Activated T-cell treated with anti-CD3 and anti-CD28 coated beads, Interleukin-2, amount 50 U/mL, for 24 hours (primary cell): ENCODE measurements at regions not wholly inside any gene's neighbourhood (a gene's known extent, or its start where the extent isn't known, plus 50 kb on each side); places are given as distances from the start of the nearest gene placed in this dataset.
"Not testable (repeated sequence)": the region's sequence is repeated elsewhere in the genome, so short reads cannot be mapped to it uniquely, and the experiment has no call there.

Source experiments
- DNase-seq: peaks from one replicate; pipeline ENCODE4 v3.0.0-alpha.2; 2020
- H3K27ac Mint-ChIP-seq: 2 replicates; pipeline ENCODE4 v1.8.0; 2020; ENCODE audit warnings: mild to moderate bottlenecking, mixed read lengths
- H3K27me3 Mint-ChIP-seq: 2 replicates; pipeline ENCODE4 v1.8.0; 2020; ENCODE audit warnings: mixed read lengths
- H3K36me3 Mint-ChIP-seq: 2 replicates; pipeline ENCODE4 v1.8.0; 2020; ENCODE audit warnings: low read depth, mixed read lengths
- H3K4me1 Mint-ChIP-seq: 2 replicates; pipeline ENCODE4 v1.8.0; 2020; ENCODE audit warnings: low read depth, mixed read lengths
- H3K4me3 Mint-ChIP-seq: 2 replicates; pipeline ENCODE4 v1.8.0; 2020; ENCODE audit warnings: mild to moderate bottlenecking, moderate library complexity, mixed read lengths
- H3K9me3 Mint-ChIP-seq: 2 replicates; pipeline ENCODE4 v1.8.0; 2020; ENCODE audit warnings: mixed read lengths

- Mint-ChIP-seq H3K4me1 (peaks cover 14% of the 10 kb centered on the region), H3K9me3 (peaks cover 2% of the 10 kb centered on the region), H3K36me3 (peaks cover 5% of the 10 kb centered on the region), H3K4me3 (no peak overlapping the region), H3K27ac (no peak overlapping the region), H3K27me3 (no peaks in the 10 kb centered on the region)
- DNase-seq = no peak
These were observed 60.6 kb upstream of the EMB start for GRCh38 chr5:50501491-50502228.

GRCh38 chr5:50513028-50513457, 72.0 kb upstream of the EMB start:
- H3K9me3 Mint-ChIP-seq, H3K4me3 Mint-ChIP-seq, H3K27ac Mint-ChIP-seq, H3K27me3 Mint-ChIP-seq, DNase-seq, H3K36me3 Mint-ChIP-seq: not testable (repeated sequence)
- H3K4me1 Mint-ChIP-seq = peaks cover 12% of the 10 kb centered on the region

GRCh38 chr5:50521060-50521459, 80.0 kb upstream of the EMB start:
- H3K36me3 Mint-ChIP-seq = not testable (repeated sequence)

GRCh38 chr5:50527514-50528060, 86.5 kb upstream of the EMB start:
- peaks cover 12% of the 10 kb centered on the region for H3K4me1 Mint-ChIP-seq
- not testable (repeated sequence) for H3K36me3 Mint-ChIP-seq, DNase-seq, H3K27me3 Mint-ChIP-seq, H3K4me3 Mint-ChIP-seq, H3K9me3 Mint-ChIP-seq, H3K27ac Mint-ChIP-seq

More at GRCh38 chr5:50521060-50521459, 80.0 kb upstream of the EMB start:
- not testable (repeated sequence) for H3K27ac Mint-ChIP-seq, H3K9me3 Mint-ChIP-seq, H3K4me3 Mint-ChIP-seq, DNase-seq, H3K27me3 Mint-ChIP-seq
- peaks cover 13% of the 10 kb centered on the region for H3K4me1 Mint-ChIP-seq

- DNase-seq = no peak
- Mint-ChIP-seq H3K4me1 (peaks cover 5% of the 10 kb centered on the region), H3K27me3 (no peaks in the 10 kb centered on the region), H3K36me3 (no peaks in the 10 kb centered on the region), H3K4me3 (no peak overlapping the region), H3K9me3 (peaks cover 2% of the 10 kb centered on the region), H3K27ac (no peak overlapping the region)
These were observed 94.3 kb upstream of the EMB start for GRCh38 chr5:50535393-50535792.

- H3K4me1 Mint-ChIP-seq, H3K36me3 Mint-ChIP-seq, H3K27ac Mint-ChIP-seq, H3K4me3 Mint-ChIP-seq, H3K27me3 Mint-ChIP-seq, H3K9me3 Mint-ChIP-seq, DNase-seq: not testable (repeated sequence)
These were observed 96.4 kb upstream of the EMB start for GRCh38 chr5:50537534-50537933.

GRCh38 chr5:50547303-50547702, 106.2 kb upstream of the EMB start:
- H3K36me3 Mint-ChIP-seq = no peaks in the 10 kb centered on the region
- no peak overlapping the region for H3K27ac Mint-ChIP-seq
- peaks cover 11% of the 10 kb centered on the region for H3K4me1 Mint-ChIP-seq
- H3K9me3 Mint-ChIP-seq = peaks cover 6% of the 10 kb centered on the region
- H3K27me3 Mint-ChIP-seq = no peaks in the 10 kb centered on the region
- no peak for DNase-seq
- no peak overlapping the region for H3K4me3 Mint-ChIP-seq

- Mint-ChIP-seq H3K4me1 (peaks cover 25% of the 10 kb centered on the region), H3K36me3 (no peaks in the 10 kb centered on the region), H3K27me3 (no peaks in the 10 kb centered on the region), H3K9me3 (no peaks in the 10 kb centered on the region), H3K27ac (no peak overlapping the region), H3K4me3 (no peak overlapping the region)
- DNase-seq = no peak
These were observed 109.2 kb upstream of the EMB start for GRCh38 chr5:50550267-50550666.

GRCh38 chr5:50550993-50551392, 109.9 kb upstream of the EMB start:
- no peaks in the 10 kb centered on the region for H3K9me3 Mint-ChIP-seq
- H3K4me3 Mint-ChIP-seq = no peak overlapping the region
- H3K4me1 Mint-ChIP-seq = peaks cover 23% of the 10 kb centered on the region
- DNase-seq = no peak
- no peak overlapping the region for H3K27ac Mint-ChIP-seq
- H3K36me3 Mint-ChIP-seq = no peaks in the 10 kb centered on the region
- no peaks in the 10 kb centered on the region for H3K27me3 Mint-ChIP-seq

GRCh38 chr5:50553560-50553984, 112.5 kb upstream of the EMB start:
- no peaks in the 10 kb centered on the region for H3K36me3 Mint-ChIP-seq
- peaks cover 18% of the 10 kb centered on the region for H3K4me1 Mint-ChIP-seq
- DNase-seq = no peak
- no peak overlapping the region for H3K4me3 Mint-ChIP-seq
- no peaks in the 10 kb centered on the region for H3K9me3 Mint-ChIP-seq
- H3K27me3 Mint-ChIP-seq = no peaks in the 10 kb centered on the region
- no peak overlapping the region for H3K27ac Mint-ChIP-seq

- not testable (repeated sequence) for H3K27me3 Mint-ChIP-seq, H3K4me1 Mint-ChIP-seq, H3K27ac Mint-ChIP-seq, H3K36me3 Mint-ChIP-seq, H3K4me3 Mint-ChIP-seq, H3K9me3 Mint-ChIP-seq, DNase-seq
These were observed 107.8 kb upstream of the PARP8 start for GRCh38 chr5:50558640-50559039.

- Mint-ChIP-seq H3K4me3 (no peak overlapping the region), H3K4me1 (peaks cover 13% of the 10 kb centered on the region), H3K27me3 (no peaks in the 10 kb centered on the region), H3K9me3 (no peaks in the 10 kb centered on the region), H3K27ac (no peak overlapping the region), H3K36me3 (no peaks in the 10 kb centered on the region)
- no peak for DNase-seq
These were observed 106.5 kb upstream of the PARP8 start for GRCh38 chr5:50559955-50560354.

- no peaks in the 10 kb centered on the region for H3K36me3 Mint-ChIP-seq
- no peaks in the 10 kb centered on the region for H3K9me3 Mint-ChIP-seq
- no peak overlapping the region for H3K27ac Mint-ChIP-seq
- H3K4me1 Mint-ChIP-seq = peaks cover 27% of the 10 kb centered on the region
- no peaks in the 10 kb centered on the region for H3K27me3 Mint-ChIP-seq
- DNase-seq = no peak
- H3K4me3 Mint-ChIP-seq = no peak overlapping the region
These were observed 103.7 kb upstream of the PARP8 start for GRCh38 chr5:50562694-50563093.

- Mint-ChIP-seq H3K27me3 (no peaks in the 10 kb centered on the region), H3K4me3 (peak overlapping the region; percentile 18), H3K9me3 (peaks cover 3% of the 10 kb centered on the region), H3K4me1 (peaks cover 27% of the 10 kb centered on the region), H3K36me3 (no peaks in the 10 kb centered on the region), H3K27ac (no peak overlapping the region)
- no peak for DNase-seq
These were observed 102.4 kb upstream of the PARP8 start for GRCh38 chr5:50564079-50564478.

- no peak overlapping the region for H3K4me3 Mint-ChIP-seq
- H3K36me3 Mint-ChIP-seq = no peaks in the 10 kb centered on the region
- no peak overlapping the region for H3K27ac Mint-ChIP-seq
- peaks cover 25% of the 10 kb centered on the region for H3K4me1 Mint-ChIP-seq
- peaks cover 3% of the 10 kb centered on the region for H3K9me3 Mint-ChIP-seq
- no peaks in the 10 kb centered on the region for H3K27me3 Mint-ChIP-seq
- DNase-seq = no peak
These were observed 101.9 kb upstream of the PARP8 start for GRCh38 chr5:50564558-50564957.
